Stimulated activated CD4-positive, alpha-beta T cell treated with anti-CD3 and anti-CD28 coated beads, Interleukin-12 subunit alpha, Interleukin-12 subunit beta, amount 100 ng/mL, for 48 hours (primary cell): ENCODE measurements at regions not wholly inside any gene's neighbourhood (a gene's known extent, or its start where the extent isn't known, plus 50 kb on each side); places are given as distances from the start of the nearest gene placed in this dataset.
"Not testable (repeated sequence)": the region's sequence is repeated elsewhere in the genome, so short reads cannot be mapped to it uniquely, and the experiment has no call there.

ENCODE experiments used
- DNase-seq, 3 donors: peaks; one replicate each; pipeline ENCODE4 v3.0.0-alpha.2; 2020; ENCODE audit warnings: low read depth in 2 of 3, low spot score in 1 of 3

DNA sequence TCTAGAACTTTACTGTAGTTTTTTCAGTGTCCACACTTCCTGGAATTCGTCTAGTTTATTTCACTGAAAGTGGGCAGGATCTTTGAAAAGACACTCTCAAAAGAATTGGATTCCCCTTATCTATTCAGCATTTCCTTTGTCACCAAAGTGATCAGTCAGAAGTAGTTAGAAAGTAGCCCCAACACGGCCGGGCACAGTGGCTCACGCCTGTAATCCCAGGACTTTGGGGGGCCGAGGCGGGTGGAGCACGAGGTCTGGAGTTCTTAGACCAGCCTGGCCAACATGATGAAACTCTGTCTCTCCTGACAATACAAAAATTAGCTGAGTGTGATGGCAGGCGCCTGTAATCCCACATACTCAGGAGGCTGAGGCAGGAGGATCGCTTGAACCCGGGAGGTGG is 69.0 kb upstream of the KMT2C start:
- DNase-seq: no peak

GRCh38 chr7:152504367-152504766 is 68.6 kb upstream of the KMT2C start:
- no peak for DNase-seq

DNA sequence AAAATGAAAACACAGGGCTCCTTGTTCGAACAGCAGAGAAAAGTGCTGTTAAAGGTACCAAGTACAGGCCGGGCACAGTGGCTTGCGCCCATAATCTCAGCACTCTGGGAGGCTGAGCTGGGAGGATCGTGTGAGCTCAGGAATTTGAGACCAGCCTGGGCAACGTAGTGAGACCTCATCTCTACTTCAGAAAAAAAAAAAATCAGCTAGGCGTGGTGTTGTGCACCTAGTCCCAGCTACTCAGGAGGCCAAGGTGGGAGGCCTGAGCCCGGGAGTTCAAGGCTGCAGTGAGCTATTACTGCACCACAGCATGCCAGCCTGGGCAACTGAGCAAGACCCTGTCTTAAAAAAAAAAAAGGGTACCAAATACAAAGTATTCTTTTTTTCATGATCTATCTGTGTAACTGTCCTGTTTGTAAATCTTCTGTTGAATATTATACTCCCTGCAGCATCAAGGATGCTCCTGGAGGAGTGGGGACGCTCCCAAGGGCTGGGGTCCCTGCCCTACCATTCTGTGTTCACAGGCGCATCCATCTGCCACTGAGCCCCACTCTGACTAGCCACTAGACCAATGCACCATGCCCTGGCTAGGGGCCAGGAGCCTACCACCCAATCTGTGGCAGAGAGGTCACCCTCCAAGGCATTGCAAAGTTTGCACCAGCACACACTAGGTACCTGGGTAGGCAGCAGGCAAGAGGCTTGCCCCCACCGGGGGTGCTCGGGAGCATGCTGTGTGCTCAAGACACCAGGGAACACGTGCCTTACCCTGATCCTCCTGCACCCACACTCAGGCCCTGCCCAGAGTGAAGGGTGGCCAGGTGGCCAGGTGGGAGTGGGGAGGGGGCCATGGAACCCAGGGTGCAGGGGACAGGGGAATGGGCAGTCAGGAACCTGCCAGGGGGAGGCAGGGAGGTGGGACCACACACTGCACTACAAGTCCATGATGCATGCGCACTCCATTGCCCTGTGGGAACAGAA is 67.3 kb upstream of the KMT2C start:
- no peak for DNase-seq

- no peak for DNase-seq
Observed at GRCh38 chr7:152501506-152501905, 65.7 kb upstream of the KMT2C start.

DNA sequence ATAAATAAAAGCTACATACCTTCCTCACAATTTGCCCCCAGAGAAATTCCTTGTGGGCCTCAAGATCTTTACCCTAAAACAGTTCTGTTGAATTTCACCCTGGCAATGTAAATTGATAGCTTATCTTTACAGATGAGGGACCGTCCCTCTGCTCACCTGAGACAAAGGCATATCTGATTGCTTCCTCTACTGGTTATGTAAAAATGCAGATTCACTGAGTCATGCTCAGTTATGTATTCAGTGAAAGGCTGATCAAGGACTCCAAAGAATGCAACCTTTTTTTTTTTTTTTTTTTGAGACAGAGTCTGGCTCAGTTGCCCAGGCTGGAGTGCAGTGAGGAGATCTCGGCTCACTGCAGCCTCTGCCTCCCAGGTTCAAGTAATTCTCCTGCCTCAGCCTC is 64.2 kb upstream of the KMT2C start:
- not testable (repeated sequence) for DNase-seq

DNA sequence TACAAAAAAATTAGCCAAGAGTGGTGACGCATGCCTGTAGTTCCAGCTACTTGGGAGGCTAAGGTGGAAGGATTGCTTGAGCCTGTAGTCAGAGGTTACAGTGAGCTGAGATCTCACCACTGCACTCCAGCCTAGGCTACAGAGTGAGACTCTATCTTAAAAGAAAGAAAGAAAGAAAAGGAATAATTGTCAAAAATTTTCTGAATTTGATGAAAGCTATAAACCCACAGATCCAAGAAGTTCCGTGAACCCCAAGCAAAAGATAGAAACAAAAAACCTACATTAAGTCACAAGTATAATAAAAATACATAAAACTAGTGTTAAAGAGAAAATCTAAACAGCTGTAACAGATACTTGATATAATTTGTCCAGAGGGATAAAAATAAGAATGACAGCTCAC is 60.1 kb upstream of the KMT2C start:
- DNase-seq: no peak

- no peak for DNase-seq
Observed at GRCh38 chr7:152492952-152493351, 57.1 kb upstream of the KMT2C start.

DNA sequence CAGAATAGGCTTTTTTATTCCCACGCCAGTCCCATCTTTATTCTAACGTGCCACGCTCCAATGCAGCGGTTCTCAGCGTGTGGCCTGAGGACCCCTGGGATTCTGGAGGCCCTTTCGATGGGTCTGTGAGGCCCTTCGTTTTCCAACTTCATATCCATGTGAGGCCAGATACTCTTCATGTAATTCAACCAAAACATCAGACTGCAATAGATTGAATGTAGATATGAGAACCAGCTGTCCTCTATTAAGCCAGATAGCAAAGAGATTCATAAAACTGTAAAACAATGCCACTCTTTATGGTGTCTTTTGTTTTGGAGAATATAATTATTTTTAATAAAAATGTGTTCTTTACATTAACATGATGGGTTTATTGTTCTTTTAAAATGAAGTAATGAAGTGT is 53.2 kb upstream of the KMT2C start:
- DNase-seq: no peak

- no peak for DNase-seq
Observed at GRCh38 chr7:152486968-152487367, 51.2 kb upstream of the KMT2C start.

DNA sequence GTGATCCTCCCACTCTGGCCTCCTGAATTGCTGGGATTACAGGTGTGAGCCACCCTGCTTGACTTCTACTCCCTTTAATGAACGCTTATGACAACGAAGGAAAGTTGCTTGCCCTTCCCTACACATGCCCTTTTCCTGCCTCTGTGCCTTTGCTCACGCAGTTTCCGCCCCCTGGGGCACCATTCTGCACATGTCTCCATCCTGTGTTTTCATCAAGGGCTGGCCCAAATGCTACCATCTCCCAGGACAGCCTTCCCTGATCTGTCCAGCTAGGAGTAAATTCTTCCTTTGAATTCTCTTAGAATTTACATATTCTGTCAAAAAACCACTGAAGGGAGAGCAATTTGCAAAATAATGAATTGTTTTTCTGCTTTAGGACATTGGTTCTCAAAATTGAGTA is 50.0 kb upstream of the KMT2C start:
- DNase-seq: no peak
